HCT116 (cell line): ENCODE measurements at regions not wholly inside any gene's neighbourhood (a gene's known extent, or its start where the extent isn't known, plus 50 kb on each side); places are given as distances from the start of the nearest gene placed in this dataset.

ENCODE experiments used
- ATAC-seq: fragments of 200-7000 bp; cut with Tn5 transposase; 2 replicates; pipeline ENCODE4 v1.9.1; 2020; ENCODE audit warnings: mild to moderate bottlenecking, moderate library complexity
- BruUV-seq: library from RNA; stranded (reverse); fragments of 400-500 nt; replicated peaks from 2 replicates; lab custom pipeline; 2021; lab: Mats Ljungman, UMichigan
- CTCF ChIA-PET: fragments of 300-600 bp; sonication (Branson Sonifier 250); formaldehyde crosslinking; loops from one replicate; lab custom pipeline; 2021; ENCODE audit warnings: antibody characterized with exemption; lab: Charles Lee
- POLR2A ChIA-PET: fragments of 300-600, 350-600 bp; sonication (Branson Sonifier 250); formaldehyde crosslinking; loops from one replicate; lab custom pipeline; 2021; ENCODE audit warnings: antibody characterized with exemption; lab: Charles Lee
- RAD21 ChIA-PET, 2 experiments: fragments of 300-600 bp; sonication (Branson Sonifier 250); formaldehyde crosslinking; loops; one replicate each; lab custom pipeline; 2023; ENCODE audit warnings: low total read pairs in 2 of 2; ENCODE audit not compliant: uncharacterized antibody in 2 of 2, unreplicated experiment in 2 of 2, low non-redundant PET in 1 of 2; lab: Charles Lee
- DNase-seq: peaks from one replicate; pipeline ENCODE4 v3.0.0-alpha.2; 2010; ENCODE audit warnings: low read depth, low spot score
- H2AFZ ChIP-seq: fragments of 200-600 bp; shearing (Covaris generic), sonication (generic); 2 replicates; pipeline ENCODE4 v1.6.1; 2017; ENCODE audit warnings: low read depth, mixed run types, mixed read lengths, antibody characterized with exemption, low read length; ENCODE audit not compliant: poor library complexity, severe bottlenecking
- H3K27ac ChIP-seq: 2 replicates; pipeline ENCODE4 v1.5.1; 2012; ENCODE audit warnings: low read depth, low read length
- H3K27me3 ChIP-seq: fragments of 200-600 bp; sonication (generic); 2 replicates; pipeline ENCODE4 v1.6.1; 2016; ENCODE audit warnings: mixed run types, low read length, mixed read lengths; ENCODE audit not compliant: insufficient read depth
- H3K36me3 ChIP-seq, 2 experiments: fragments of 200-500 bp in 1 of 2; fragments of 200-600 bp in 1 of 2; sonication (Bioruptor generic) in 1 of 2; sonication (generic) in 1 of 2; 2 replicates each; pipeline versions ENCODE4 v1.5.1 to v1.6.1; 2014 to 2016; ENCODE audit warnings: low read length in 2 of 2, inconsistent platforms in 1 of 2, mixed read lengths in 1 of 2, mixed run types in 1 of 2; ENCODE audit not compliant: insufficient read depth in 2 of 2, control insufficient read depth in 1 of 2
- H3K4me1 ChIP-seq, 2 experiments: fragments of 200-600 bp in 1 of 2; sonication (generic) in 1 of 2; 2 replicates each; pipeline versions ENCODE4 v1.5.1 to v1.6.1; 2012 to 2017; ENCODE audit warnings: low read length in 2 of 2, inconsistent platforms in 1 of 2, mild to moderate bottlenecking in 1 of 2, mixed read lengths in 1 of 2, mixed run types in 1 of 2, moderate library complexity in 1 of 2; ENCODE audit not compliant: insufficient read depth in 2 of 2, control insufficient read depth in 1 of 2
- H3K4me2 ChIP-seq: fragments of 200-600 bp; sonication (generic); 2 replicates; pipeline ENCODE4 v1.6.1; 2017; ENCODE audit warnings: mixed run types, low read length, mixed read lengths
- H3K4me3 ChIP-seq, 2 experiments: fragments of 200-600 bp in 1 of 2; sonication (generic) in 1 of 2; replicated peaks in 1 of 2; 2 replicates each; pipeline ENCODE4 v1.5.1; 2011 to 2016; ENCODE audit warnings: low read length in 2 of 2, control low read depth in 1 of 2, low read depth in 1 of 2, mild to moderate bottlenecking in 1 of 2, mixed read lengths in 1 of 2, mixed run types in 1 of 2
- H3K79me2 ChIP-seq: fragments of 200-600 bp; sonication (generic); 2 replicates; pipeline ENCODE4 v1.6.1; 2017; ENCODE audit warnings: mild to moderate bottlenecking, mixed run types, low read length, moderate library complexity, mixed read lengths; ENCODE audit not compliant: insufficient read depth
- H3K9ac ChIP-seq: fragments of 200-600 bp; sonication (generic); 2 replicates; pipeline ENCODE4 v1.6.1; 2016; ENCODE audit warnings: low read length, mixed read lengths
- H3K9me2 ChIP-seq: fragments of 200-600 bp; sonication (generic), shearing (Covaris generic); 2 replicates; pipeline ENCODE4 v1.6.1; 2017; ENCODE audit warnings: mixed run types, mild to moderate bottlenecking, moderate library complexity; ENCODE audit not compliant: insufficient read depth
- H3K9me3 ChIP-seq, 2 experiments: fragments of 200-500 bp in 1 of 2; fragments of 200-600 bp in 1 of 2; sonication (Bioruptor generic) in 1 of 2; sonication (generic) in 1 of 2; 2 replicates each; pipeline ENCODE4 v1.6.1; 2014 to 2017; ENCODE audit warnings: low read length in 2 of 2, mixed read lengths in 2 of 2, inconsistent platforms in 1 of 2, low read depth in 1 of 2, mild to moderate bottlenecking in 1 of 2, mixed run types in 1 of 2, moderate library complexity in 1 of 2; ENCODE audit not compliant: control insufficient read depth in 1 of 2, insufficient read depth in 1 of 2
- H4K20me1 ChIP-seq: fragments of 200-600 bp; sonication (generic), shearing (Covaris generic); 2 replicates; pipeline ENCODE4 v1.6.1; 2017; ENCODE audit warnings: mixed run types, mild to moderate bottlenecking, moderate library complexity; ENCODE audit not compliant: insufficient read depth
- EGR1 ChIP-seq: IDR thresholded peaks from 2 replicates; pipeline ENCODE4 v1.6.1; 2012; ENCODE audit warnings: low read depth
- EZH2 ChIP-seq: fragments of 200-600 bp; sonication (generic); IDR thresholded peaks from 2 replicates; pipeline ENCODE4 v1.6.1; 2017; ENCODE audit warnings: antibody characterized with exemption, mixed run types
- FOSL1 ChIP-seq: IDR thresholded peaks from 2 replicates; pipeline ENCODE4 v1.6.1; 2012; ENCODE audit warnings: low read depth
- JUND ChIP-seq: IDR thresholded peaks from 2 replicates; pipeline ENCODE4 v1.6.1; 2012
- REST ChIP-seq: IDR thresholded peaks from 2 replicates; pipeline ENCODE4 v1.6.1; 2012; ENCODE audit warnings: low read depth
- SP1 ChIP-seq: IDR thresholded peaks from 2 replicates; pipeline ENCODE4 v1.6.1; 2012; ENCODE audit warnings: low read depth
- TCF7L2 ChIP-seq: IDR thresholded peaks from 2 replicates; pipeline ENCODE4 v1.7.0; 2011; ENCODE audit warnings: borderline replicate concordance, inconsistent platforms; ENCODE audit not compliant: insufficient read depth, insufficient read length; ENCODE audit errors: extremely low read depth
- intact Hi-C: fragments of 100-400 bp; cut with micrococcal nuclease; formaldehyde crosslinking; loops from 2 replicates; pipeline ENCODE4 v1.10.0; 2022

- Histone ChIP-seq H3K9me3 (no peaks in the 10 kb centered on the region), H4K20me1 (no peaks in the 10 kb centered on the region), H2AFZ (no peak overlapping the region), H3K9me2 (no peaks in the 10 kb centered on the region), H3K4me1 (no peaks in the 10 kb centered on the region), H3K4me2 (no peak overlapping the region), H3K27ac (no peak overlapping the region), H3K36me3 (no peaks in the 10 kb centered on the region), H3K79me2 (no peaks in the 10 kb centered on the region), H3K4me3 (no peak overlapping the region), H3K27me3 (peaks cover 26% of the 10 kb centered on the region; the same call in 1 of the 2 replicates), H3K9ac (no peak overlapping the region)
- intact Hi-C loops = no loop called here
- ATAC-seq (no peak), DNase-seq (no peak)
- TF ChIP-seq JUND (no peak), EGR1 (no peak), EZH2 (no peak), SP1 (no peak), TCF7L2 (no peak), REST (no peak), FOSL1 (no peak)
- POLR2A ChIA-PET = no interaction called here
- no TSS peak for BruUV-seq
- CTCF ChIA-PET = no interaction called here
- RAD21 ChIA-PET = no interaction called here
These were observed 190.1 kb downstream of the BCL11B start for GRCh38 chr14:99081880-99082279.
